Right kidney (tissue), 1 donor: ENCODE measurements at regions not wholly inside any gene's neighbourhood (a gene's known extent, or its start where the extent isn't known, plus 50 kb on each side); places are given as distances from the start of the nearest gene placed in this dataset.
A peak's percentile ranks its signal among the peaks of the same experiment; 100 is the strongest.

Source experiments
- DNase-seq: peaks from one replicate; pipeline ENCODE4 v3.0.0-alpha.2; 2016

DNA sequence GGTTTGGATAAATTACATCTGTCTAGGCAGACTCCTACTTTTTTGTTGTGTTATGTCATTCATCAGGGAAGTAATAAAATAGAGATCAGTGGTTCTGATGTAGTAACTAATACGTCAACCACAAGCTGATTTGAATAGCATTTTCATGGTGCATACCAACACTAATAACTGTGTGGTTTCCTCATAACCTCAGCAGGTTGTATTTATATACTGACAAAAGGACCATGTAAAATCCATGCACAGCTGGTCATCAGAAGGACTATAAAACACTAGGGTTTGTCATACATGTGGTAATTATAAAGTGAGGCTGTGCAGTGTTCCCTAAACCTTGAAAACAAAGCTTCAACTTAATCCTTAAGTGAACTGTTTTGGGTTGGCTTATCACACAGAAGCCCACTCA lies 216.8 kb upstream of the RBMS3 start:
- DNase-seq = no peak

DNA sequence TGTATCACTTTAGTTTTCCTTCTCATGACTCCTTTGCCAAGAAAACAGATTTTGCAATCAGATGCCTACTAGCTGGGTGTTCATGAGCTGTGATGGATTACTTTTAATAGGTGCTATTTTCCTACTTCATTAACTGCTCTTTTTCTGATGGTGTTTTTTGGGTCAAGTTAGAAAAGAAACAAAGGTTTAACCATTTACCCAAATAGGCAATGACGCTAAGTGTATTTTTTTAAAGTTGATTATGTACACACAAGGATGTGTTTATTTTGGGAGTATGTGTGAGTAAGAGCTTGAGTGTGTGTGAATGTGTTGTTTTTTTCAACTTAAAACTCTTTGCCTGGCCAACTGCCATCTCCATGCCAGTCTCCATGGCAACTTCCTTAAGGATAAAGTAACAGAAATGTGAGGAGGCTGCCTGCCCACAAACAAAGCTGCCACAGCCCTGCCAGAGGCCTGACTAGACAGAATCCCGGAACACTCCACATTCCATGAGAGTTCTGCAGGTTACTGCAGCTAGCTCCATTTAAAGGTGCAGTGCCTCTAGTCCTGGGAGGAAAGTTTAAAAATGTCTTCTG lies 215.6 kb upstream of the RBMS3 start:
- peak; percentile 22 for DNase-seq

DNA sequence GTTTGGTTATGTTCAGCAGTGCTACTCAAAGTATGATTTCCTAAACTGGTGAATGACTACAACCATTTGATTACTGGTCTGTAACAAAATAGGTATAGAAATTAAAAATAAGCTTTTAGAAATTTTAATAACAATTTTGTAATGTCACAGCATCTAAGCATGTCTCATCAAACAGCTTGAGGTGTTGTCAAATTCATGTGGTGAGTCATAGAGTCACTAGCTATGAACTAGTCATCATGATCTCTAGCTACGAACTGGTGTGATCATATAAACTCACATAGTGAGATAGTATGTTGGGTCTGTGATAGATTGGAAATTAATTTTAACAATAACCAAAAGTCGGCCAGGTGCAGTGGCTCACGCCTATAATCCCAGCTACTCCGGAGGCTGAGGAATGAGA lies 213.9 kb upstream of the RBMS3 start:
- DNase-seq = no peak

DNA sequence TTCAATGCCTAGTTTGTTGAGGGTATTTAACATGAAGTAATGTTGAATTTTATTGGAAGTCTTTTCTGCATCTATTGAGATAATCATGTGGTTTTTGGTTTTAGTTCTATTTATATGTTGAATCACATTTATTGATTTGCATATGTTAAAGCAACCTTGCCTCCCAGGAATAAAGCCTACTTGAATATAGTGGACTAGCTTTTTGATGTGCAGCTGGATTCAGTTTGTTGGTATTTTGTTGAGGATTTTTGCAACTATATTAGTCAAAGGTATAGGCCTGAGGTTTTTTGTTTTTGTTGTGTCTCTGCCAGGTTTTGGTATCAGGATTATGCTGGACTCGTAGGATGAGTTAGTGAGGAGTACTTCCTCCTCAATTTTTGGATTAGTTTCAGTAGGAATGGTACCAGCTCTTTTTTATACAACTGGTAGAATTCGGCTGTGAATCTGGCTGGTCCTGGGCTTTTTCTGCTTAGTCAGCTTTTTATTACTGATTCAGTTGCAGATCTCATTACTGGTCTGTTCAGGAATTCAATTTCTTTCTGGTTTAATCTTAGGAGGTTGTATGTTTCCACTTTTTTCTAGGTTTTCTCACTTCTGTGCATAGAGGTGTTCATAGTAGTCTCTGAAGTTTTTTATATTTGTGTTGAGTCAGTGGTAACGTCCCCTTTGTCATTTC lies 209.8 kb upstream of the RBMS3 start:
- DNase-seq = no peak

DNA sequence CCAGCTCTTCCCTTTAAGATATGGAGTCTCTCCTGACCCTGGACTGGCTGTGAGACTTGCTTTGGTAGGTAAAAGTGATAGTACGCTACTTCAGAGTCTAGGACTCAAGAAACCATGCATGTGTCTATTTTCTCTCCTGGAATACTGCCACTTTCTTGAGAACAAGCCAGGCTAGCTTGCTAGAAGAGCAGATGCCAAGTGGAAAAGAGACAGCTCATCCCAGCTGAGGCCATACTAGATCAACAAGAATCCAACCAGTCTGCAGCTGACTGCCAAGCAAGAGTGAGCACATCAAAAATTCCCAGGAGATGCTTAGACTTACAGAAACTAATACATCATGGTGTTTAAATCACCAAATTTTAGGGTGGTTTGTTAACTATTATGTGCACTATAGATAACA lies 208.3 kb upstream of the RBMS3 start:
- no peak for DNase-seq

DNA sequence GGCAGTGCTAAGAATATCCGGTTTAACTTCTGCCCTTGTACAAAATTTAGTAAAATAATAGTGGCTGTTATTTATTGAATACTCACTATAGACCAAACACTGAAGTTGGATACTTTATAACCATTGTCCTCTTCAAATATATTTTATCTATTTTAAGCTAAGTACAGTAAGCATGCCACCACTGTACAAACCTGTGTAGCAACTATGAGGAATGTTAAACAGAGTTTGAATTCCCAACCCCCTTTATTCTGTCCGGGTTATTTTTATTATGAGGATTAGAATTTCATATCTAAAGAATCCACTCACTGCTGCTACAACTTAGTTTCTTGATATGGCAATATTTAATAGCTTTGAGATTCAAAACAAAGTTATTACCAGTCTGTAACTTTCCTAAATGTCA lies 203.5 kb upstream of the RBMS3 start:
- no peak for DNase-seq

DNA sequence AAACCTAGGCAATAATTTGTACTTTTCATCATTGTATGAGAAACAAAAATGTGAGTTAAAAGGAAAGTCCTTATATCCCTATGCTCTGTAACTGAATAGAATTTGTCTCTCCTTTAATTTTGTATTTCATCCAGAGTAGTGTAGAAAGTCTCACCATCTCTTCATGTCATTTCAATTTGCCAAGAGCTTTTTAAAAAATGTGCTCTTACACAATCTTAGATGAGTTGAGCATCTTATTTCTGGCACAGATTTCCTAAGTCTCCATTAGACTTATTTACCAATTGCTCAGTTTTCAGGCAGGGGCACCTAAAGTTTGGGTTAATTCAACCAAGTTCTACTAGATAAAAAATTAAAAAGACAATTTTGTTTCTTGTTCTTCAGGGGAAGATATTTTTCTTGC lies 201.5 kb upstream of the RBMS3 start:
- no peak for DNase-seq

DNA sequence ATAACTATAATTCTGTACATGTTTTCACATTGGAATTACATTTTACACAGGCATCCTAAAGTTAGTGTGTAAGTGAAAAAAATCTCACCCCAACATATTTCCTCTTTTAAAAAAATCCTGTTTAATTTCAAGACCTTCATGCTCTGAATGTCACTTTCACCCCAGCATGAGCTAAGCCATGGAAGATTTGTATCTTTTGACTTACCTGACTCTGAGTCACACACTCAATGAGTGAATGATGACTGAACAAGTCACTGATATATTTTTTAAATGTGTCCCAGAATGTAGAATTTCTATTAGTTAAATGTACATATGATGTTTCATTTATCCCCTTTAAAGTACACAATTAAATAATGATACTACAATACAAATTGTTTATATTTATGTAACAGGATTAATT lies 199.9 kb upstream of the RBMS3 start:
- DNase-seq = no peak

DNA sequence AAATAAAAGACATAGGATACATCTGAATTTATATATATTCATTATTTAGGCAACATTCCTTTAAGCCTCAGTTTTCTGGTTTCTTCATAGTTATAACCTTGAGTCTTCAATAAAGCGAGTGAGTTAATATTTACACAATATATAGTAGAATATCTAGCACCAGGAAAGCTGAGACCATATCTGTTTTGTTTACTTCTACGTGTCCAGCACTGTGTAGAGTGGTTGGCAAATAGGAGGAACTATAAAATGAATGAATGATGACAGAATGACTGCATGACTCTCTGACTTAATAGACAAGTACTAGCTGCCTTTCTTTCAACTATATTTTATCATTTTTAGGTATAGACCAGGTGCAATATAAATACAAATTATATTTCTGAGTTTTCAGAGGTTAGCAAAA lies 197.8 kb upstream of the RBMS3 start:
- no peak for DNase-seq

DNA sequence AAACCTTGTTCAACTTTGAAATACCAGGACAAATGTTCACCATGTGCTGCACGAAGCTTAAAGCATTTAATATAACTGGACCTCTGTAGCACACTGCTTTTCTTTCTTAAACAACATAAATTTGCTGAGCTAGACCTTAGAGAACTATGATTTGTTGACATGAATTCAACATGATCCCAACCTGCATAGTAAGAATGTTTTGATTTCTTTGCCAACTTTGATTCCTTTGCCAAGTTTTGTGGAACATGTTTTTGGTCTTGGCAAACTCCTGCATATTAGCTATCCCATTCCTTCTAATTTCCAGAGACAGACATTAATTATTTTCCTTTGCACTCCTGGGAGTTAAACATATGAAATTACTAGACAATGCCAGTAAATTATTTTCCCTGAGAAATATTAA lies 197.2 kb upstream of the RBMS3 start:
- no peak for DNase-seq

DNA sequence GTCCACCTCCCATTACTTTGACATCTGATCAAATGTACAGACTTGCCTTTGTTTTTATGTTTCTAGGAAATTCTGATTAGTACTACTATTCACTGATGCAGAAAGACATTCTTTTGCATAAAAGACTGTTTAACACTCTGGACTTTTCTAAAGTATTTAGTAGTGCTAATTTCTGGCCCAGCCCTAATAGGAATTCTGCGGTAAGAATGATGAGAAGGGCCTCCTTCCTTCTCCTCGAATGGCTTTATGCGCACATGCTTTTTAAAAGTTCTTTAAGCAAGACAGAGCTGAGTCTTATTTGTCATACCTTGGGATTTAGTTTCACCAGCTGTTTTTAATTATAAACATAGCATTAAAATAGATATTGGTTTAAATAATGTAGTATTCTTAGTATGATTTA lies 192.3 kb upstream of the RBMS3 start:
- DNase-seq = no peak

DNA sequence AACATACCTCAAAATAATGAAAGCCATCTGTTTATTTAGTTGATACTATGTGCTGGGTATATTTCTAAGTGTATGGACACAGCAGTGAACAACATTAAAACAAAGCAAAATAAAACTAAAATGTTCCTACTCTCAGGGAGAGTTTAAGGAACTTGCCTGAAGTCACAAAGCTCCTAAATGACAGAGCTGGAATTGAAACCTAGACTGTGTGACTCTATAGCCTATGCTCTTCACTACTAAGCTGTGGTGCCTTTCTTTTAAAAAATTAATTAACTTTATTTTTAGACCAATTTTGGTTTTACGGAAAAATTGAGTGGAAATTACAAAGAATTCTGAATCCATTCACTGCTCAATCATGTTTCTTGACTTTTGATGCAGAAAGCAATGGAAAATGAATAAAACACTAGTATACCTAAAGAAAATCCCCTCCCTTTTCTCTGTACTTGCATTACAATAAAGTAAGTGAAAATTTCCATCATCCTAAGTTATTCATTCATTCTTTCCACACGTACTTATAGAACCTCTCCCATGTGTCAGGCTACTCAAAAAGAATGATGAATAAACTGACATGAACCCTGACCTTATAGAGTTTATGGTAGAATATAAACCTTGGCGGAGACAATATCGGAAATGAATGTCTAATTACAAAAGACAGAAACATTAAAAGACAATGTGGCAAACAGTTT lies 189.8 kb upstream of the RBMS3 start:
- DNase-seq = no peak

DNA sequence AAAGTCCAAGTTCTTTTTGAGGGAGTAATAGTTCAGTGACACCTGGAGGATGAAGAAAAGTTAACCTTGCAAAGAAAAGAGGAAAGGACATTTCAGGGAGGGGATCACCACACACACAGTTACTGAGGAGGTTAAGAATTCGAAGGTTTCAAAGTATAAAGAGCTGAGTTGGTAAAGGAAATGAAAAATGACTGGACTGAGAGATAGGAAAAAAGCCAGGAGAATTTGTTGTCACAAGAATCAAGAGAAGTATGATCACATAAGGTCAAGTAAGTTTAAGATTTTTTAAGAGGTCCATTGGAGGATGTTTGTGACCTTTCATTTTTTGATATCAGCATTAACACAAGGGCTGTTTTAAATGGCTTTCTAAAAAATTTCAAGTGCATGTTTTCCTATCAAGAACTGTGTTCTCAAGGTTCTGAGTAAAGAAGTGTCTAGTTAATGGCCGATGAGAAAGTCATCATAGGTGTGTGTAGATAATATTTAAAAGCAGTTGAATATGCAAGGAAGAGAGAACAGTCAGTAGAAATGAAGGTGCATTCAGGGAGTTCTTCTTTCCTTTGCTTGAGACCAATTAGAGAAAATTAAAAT lies 189.2 kb upstream of the RBMS3 start:
- no peak for DNase-seq

DNA sequence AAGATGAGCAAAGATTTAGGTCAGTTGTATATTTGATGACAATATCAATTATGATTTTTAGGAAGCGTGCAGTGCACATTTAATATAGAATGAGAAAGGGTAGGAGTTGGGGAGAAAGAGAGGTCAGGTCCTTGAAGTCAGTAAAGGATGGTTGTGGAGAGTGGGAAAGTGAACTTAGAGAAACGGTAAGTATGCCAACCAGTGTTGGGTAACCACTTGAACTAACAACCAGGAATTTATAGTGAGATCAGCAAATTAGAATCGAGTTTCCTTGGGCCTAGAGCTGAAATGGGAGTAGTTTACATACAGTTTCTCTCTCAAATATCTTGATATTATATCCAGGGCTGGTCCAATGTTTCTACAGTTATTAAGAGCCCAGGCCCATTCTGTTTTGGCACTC lies 188.5 kb upstream of the RBMS3 start:
- no peak for DNase-seq

DNA sequence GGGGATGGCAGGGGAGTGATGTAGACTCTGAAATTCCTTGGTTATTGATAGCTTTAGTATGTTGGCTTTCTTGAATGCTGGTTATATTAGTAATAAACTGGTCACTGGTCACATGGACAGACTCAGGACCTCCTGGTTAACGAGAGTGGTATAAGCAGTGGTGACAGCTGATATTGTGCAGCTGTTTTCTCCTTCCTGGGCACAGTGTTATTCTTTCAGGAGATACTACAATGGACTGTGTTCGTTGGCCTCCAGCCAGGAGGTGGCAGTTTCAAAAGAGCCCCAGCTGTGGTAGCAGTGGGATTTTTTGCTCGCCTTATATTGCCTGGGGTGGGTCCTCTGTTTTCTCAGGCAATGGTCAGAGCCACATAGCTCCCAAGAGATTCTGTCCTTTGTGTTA lies 181.6 kb upstream of the RBMS3 start:
- DNase-seq = no peak

DNA sequence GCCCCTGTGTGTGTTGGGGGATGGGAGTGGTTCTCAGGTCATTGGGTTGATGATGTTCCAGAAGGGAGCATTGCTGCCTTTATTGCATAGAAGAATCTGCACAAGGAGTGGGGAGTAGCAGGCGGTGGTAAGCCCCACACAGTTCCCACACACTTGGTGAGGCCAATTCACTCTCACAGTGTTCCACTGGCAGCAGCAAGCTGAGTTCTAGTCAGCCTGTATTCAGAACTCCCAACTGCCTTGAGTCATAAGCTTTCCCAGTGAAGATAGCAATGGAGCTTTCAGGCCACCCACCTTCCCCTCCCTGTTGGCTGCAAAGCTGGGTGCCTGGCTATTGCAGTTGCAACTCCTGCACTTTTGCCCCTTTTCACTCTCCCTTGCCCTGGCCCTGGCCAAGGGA lies 181.1 kb upstream of the RBMS3 start:
- DNase-seq = no peak

DNA sequence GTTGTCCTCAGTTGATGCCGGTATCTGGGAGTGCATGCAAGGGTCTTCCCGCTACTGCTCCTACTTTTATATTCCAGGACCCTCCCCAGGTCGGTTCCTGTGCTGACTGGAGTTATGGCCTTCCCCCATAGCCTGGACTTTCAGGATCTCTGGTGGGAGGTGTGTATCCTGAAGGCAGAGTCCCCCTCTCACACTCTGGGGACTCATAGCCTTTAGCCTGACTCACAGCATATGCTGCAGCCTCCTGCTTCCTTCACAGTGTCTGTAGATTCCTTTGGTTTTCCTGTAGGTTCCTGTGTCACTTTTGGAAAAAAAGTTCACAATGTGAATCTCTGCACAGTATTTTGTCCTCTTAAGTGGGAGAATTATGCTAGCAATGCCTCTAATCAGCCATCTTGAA lies 180.6 kb upstream of the RBMS3 start:
- DNase-seq = no peak

DNA sequence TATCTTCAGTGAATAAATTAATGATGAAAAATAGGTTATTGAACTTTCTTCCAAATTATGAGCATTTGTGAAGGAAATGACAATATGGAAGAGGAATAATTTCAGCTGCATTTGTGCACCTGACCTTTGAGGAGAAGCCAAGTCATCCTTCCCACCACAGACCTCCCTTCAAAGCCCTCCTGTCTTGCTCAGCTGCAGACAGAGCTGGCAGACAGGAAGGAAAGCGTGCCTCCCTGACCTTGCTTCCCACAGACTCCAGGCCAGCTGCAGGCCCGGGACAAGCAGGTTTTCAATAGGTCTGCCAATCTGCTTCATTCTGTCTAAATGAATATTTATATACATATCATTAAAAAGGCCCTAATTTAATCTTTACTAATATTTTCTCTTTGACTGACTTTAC lies 152.9 kb upstream of the RBMS3 start:
- DNase-seq = no peak

DNA sequence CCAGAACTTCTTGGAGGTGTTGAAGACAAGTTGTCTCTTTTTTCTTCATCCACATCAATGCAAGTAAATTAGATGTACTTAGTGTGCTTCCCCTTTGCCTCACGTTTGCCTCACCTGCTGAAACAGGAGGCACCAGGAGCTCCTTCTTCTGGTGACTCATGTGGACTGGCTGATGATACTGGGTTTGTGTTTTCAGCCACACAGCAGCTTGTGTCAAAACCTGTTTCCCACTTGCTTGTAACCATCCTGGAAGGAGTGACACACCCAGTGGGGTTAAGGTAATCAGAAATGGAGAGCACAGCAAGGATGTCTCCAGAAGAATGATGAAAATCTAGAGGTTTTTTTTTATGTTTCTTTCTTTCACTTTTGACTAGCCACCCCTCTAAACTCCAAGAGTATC lies 143.3 kb upstream of the RBMS3 start:
- no peak for DNase-seq

DNA sequence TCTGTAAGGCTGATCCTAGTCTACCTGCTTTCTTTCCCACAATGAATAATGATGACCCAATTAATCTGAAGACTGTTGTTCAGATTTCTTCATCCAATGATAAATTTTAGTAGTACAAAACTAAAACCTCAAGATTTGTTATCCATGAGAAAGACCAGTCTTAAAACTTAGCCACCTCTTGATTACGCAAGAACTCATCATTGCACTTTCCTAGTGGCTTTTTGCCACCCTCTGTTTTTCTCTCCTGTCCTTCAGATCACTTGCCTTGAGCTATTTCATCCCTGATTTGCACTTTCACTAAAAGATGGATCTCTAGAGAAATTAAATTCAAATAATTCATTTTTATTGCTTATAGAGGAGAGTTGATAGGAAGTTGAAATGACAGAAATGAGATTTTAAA lies 142.7 kb upstream of the RBMS3 start:
- no peak for DNase-seq

DNA sequence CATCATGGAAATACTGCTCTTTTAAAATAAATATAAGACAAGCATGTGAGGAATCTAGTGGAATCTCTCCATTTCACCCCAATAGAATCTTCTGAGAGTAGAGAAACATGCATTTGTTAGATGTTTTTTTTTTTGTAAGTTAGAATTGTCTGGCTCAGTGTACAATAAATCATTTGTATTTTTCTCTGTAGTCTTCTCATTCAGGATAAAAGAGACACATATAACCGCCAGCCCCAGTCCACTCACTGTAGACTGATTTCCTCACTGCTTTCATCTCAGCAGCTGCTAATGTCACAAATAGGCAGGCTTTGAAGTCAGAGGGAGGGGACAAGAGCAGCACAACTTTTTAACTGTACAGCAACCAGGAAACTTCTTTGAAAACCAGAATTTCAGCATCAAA lies 140.2 kb upstream of the RBMS3 start:
- no peak for DNase-seq

DNA sequence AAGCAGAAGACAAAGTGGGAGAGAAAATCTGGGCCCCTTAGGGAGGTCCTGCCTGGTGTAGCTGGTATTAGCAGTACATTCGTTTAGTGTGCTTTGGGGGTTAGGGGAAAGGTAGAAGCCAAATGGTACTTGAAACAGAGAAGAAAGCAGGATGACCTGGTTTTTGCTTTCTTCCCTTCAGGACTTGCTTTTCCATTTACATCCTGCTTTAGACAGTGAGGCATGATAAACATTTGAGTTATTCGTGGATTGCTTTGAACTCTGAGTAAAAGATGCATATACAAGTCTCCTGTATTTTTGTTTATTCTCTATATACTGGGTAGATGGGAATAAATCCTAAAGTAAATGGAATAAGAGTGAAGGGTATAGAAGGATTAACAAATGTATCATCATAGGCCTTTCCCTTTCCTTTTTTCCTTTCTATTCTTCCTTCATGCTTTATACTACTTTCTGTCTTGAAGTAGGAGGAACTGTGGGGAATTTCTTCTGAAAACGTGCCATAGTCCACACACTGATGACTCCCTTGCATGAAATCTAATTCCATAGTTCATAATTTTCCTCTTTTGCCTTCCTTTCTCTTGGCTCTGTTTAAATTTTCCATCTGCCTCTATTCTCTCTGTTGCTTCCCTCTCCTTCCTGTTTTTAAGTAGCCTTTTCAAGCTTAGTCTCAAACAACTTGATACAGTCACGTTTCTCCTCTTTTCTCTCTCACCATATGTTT lies 139.5 kb upstream of the RBMS3 start:
- peak; percentile 10 for DNase-seq

DNA sequence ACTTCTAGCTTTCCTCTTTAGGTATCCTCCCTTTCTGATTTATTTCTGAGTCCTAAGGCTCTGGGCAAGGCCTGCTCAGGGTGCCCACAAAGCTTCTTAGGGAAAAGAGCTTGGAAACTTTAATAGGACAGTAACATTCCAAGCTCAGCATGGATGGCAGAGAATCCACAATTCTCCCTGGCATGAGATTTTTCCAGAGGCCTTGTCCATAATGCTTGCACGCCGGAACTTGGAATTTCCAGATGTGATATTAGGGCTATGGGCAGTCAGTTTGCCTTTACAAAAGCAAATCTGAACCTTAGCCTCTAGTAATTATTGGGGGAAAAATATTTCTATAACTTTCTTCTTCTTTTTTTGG lies 139.0 kb upstream of the RBMS3 start:
- DNase-seq = no peak
